ENCODE measurements at regions not wholly inside any gene's neighbourhood (a gene's known extent, or its start where the extent isn't known, plus 50 kb on each side); places are given as distances from the start of the nearest gene placed in this dataset.
A peak's percentile ranks its signal among the peaks of the same experiment; 100 is the strongest.

DNA sequence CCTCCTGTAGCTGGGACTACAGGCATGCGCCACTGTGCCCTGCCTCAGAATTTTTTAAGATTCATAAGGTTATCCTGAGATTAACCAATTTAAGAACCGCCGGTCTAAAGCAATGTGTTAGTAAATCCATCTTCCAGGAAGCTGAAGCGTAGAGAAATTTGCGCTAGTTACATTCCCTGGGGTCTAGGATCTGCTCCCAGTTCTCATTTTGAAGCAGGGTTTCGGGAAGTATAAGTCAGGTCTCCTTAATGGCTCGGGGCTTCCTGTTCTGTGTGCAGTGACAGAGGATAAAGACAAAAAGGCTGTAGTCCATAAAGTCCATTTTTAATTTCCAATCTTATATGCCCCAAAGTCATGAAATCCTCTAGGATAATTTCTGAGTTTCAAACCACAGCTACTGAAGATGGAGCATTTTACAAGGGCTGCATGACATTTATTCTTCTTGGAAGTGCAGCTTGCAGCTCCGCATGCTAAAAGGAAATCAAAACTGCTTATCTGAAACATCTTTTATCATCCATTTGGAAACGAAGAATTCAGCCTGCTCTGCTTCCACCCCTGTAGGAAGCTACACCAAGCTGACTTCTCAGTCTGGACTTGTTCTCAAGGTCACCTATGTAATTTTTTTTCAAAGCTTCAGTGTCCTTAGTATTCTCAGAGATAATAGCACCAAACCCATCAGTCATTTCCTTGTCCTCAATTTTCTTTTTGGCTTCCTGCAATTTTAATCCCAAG, 326.1 kb downstream of the PRL start:
- DNase-seq = no peak

DNA sequence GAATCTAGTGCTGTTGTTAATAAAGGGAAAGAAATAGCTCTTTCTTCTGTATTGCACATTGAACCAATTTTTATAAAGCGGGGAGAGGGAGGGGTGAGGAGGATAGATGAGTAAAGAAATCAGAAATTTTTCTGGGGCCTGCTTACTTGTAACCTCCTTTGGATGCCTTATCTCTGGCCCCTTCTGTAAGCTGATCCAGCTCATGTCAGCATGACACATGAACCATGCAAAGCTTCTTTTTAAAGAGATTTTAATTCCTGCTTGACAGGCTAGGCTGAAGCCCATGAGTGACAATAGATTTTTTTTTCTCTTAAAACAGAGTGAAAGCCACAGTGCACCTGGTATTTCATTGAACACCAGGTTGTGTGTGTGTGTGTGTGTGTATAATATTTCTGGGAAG, 325.3 kb downstream of the PRL start:
- DNase-seq = no peak

DNA sequence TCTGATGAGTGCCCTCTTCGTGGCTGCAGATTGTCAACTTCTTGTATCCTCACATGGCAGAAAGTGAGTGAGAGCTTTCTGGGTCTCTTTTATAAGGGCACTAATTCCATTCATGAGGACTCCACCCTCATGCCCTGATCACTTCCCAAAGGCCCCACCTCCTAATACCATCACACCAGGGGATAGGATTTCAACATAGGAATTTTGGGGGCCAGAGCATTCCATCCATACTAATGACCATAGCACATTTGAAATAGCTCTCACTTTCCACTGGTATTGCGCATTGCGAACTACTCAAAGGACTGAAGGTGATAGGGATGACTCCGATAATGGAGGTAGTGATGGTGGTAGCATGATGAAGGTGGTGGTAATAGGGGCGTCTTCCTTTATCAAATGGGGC, 324.3 kb downstream of the PRL start:
- no peak for DNase-seq

DNA sequence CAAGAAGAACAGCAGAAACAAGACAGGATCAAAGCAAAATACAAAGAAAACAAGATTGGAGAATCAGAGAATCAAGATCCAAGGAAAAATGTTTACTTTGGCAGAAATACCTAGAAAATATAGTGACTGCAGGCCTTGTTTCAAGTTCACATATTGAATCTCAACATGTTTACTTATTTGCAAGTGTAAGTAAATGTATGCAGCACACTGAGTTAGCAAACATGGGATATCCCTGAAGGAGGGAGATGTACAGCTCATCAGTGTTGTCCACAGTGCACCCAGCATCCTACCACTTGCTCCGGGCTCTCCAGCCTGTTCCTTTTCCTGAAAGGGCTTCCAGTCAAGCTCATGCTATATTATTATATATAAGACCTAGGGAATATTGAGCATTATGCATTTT, 319.5 kb downstream of the PRL start:
- DNase-seq = no peak

DNA sequence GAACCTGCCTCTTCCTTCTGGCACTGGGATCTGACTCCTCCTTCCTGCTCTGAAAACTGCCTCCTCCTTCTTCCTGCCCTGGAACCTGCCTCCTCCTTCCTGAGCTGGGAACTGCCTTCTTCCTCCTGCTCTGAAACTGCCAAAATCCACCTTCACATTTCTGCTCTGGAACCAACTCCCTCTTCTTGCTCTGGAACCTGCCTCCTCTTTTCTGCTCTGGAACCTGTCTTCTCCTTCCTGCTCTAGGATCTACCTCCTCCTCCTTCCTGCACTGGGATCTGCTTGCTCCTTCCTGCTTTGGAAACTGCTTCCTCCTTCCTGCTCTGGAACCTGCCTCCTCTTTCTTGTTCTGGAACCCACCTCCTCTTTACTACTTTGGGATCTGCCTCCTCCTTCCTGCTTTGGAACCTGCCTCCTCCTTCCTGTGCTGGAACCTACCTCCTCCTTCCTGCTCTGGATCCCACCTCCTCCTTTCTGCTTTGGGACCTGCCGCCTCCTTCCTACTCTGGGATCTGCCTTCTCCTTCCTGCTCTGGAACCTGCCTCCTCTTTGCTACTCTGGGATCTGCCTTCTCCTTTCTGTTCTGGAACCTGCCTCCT, 315.5 kb downstream of the PRL start:
- no peak for DNase-seq

DNA sequence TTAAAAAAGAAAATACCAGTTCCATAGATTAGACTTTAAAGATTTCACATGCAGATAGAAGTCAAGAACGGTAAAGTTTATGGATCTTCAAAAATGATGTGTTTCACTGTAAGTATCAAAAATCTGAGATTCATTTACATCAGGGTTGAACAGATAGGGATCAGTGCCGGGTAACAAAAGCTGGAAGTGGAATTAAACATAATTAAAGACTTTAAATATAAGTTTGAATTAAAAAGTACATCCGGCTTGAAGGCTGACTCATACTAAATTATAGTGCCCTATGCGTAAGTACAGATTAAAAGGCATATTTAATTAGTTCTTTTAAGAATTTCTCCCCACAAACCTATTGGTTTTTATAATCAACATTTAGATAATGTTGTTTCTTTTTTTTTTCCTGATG, 312.7 kb downstream of the PRL start:
- no peak for DNase-seq

DNA sequence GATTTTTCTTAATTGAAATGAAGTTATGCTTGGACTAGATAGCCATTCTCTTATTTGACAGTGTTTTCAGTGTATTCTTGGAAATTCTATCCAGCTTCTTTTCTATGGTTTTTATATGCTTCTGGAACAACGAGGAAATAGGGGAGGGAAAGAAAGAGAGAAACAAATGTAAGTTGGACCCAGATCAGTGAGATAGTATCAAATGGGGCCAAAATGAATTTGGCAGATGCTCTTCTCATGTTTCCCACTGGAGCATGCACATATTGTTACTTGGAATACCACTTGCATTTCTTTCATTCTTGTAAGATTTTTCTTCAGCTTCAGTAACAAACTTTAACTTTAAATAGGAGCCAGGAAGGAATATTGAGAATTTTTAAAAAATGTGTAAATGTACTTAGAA, 312.3 kb downstream of the PRL start:
- no peak for DNase-seq

DNA sequence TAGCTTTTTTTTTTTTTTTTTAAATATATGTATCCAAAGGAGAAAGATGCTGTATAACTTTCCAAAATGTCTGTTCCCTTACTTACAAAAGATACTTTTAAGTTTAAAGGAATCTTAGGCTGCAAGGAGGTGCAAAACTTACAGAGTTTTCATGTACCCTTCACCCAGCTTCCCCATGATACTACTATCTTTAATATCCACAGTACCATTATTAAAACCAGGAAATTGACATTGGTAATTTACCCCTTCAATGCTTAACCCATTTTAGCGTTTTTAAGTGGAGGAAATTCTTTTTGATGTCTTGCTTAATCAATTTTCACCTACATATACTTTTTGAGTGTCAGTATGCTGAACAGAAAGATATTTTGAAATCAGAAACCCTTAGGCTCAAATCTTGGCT, 310.9 kb downstream of the PRL start:
- no peak for DNase-seq

DNA sequence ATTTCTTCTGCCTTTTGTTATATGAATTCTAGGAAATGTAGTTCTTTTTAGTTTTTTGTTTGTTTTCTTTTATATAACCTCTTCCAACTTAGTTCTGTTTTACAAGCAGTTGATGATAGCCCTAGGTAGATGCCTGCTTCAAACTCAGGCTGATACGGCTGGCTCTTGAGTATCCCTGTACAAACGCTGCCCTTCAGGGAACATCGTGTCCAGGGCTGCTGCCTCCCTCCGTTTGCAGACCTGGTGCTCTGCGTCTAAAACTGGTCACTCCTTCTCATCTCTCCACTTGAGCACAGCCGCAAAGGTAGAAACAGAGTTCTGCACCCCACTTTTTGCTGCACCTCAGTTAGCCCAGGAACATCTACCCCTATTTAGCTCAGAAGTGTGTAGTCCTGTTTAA, 310.1 kb downstream of the PRL start:
- no peak for DNase-seq

DNA sequence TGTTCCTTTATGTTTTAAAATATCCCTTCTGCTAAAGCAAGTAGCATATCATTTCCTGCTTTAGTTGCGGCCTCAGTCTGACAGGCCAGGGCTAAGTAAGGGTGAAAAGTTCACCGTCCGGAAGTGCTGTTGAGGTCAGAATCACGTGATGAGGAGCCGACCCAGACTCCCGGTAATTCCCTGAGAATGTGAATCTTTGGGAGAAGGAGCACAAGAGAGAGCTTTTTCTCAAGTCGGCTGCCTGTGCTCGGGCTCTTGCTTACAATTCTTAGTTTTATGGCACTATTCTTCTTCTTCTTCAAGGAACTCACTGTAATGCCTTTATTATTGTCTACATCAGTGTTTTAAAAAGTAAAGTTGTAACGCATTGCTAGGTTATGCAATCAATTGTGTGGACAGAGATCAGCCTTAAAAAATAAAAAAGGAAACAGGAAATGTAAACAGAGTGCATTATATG, 309.3 kb downstream of the PRL start:
- peak; percentile 90 for DNase-seq

DNA sequence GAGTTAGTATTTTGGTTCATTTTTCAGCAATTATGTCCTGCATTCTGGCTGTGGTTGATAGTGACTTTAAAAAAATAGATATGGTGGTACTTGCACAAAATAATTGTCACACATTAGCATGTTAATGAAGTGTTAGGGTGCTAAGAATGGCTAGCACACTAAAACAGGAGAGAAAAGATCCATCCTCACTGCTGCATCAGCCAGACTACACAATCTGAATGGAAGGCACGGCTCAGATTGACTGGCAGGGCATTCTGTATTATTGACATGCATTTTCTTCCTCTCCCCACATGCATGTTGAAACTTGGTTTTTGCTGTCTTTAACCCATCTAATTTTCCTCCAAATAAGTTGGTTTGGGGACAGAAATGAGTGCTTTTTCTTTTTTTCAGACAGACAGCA, 306.3 kb downstream of the PRL start:
- DNase-seq = no peak

DNA sequence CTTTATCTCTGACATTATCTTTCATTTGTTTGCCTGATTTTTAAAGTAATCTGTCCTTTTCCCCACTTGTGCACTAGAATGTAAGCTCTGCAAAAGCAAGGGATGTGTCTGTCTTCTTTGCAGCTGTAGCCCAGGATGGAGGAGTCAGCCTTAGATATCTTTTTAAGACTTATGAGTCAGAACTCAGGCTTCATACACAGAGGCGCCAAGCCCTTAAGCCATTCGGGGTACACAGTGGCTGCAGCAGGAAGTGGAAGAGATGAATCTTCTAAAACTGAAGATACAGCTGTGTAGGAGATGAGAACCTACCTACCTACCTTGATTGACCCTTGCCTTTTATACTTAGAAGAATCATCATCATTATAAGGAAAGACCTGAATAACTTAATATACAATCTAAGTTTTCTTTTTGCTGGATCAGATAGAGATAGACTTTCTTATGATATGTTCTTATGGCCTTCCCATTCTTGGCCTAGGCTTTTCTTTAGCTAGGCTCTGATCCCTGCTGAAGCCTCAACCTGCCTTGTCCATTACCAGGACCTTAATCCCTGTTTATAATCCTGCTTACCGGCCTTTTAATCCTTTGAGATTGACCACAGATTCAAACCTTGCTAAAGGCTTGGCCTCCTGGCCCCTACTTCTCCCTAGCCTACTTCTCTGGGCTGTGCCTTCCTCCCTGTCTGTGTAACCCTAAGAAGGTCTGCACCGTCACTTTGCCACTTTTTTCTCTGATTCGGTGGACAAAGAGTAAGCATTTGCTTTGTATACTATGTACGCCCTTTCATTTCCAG, 304.5 kb downstream of the PRL start:
- DNase-seq = no peak

DNA sequence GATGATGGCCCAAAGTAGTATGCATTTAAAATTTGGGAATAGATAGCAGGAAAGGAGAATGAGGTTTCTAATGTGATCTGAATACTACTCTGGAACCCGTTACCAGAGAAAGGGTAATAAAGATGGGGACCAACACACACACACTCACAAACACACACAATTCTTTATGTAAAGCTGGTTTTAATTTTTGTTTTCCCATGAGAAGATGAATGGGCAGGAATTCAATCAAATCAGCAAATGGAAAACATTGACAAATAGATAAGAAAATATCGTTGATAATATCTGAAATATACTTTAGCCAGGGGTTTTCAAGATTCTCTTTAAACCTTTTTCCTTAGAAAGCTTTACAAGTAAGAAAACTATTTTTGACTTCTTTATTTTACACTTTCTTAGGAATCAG, 303.0 kb downstream of the PRL start:
- DNase-seq = no peak

DNA sequence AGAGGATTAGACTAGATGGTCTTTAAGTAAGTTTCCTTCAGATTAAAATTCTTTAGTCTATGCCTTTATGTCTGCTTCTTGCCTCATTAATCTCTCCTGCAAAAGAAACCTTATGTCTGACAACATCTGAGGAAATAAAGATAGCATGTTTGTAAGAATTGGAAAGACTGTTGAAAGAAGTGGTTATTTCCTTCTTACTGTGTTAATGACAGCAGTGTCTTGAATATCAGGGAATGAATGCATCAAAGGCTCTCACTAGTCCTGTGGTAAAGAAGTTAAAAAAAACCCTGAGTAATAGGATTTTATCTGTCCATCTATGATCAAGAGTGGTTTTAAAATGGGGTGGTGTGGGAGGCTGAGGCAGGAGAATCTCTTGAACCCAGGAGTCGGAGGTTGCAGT, 302.0 kb downstream of the PRL start:
- no peak for DNase-seq

DNA sequence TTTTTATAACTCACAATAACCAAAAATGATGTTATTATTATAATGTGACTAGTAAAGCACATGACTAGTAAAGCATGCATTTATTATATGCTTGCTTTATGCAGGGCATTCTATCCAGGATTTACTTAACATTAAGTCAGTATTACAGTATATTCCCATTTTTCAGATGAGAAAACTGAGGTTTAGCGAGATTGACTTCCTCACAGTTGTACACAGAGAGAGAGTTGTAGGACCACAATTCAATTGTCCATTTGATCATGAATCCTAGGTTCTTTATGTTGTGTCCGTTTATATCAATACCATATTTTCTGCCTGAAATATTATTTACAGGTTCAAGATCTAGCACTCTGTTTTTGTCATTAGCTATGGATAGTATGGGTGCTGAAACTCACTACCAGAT, 301.5 kb downstream of the PRL start:
- no peak for DNase-seq

DNA sequence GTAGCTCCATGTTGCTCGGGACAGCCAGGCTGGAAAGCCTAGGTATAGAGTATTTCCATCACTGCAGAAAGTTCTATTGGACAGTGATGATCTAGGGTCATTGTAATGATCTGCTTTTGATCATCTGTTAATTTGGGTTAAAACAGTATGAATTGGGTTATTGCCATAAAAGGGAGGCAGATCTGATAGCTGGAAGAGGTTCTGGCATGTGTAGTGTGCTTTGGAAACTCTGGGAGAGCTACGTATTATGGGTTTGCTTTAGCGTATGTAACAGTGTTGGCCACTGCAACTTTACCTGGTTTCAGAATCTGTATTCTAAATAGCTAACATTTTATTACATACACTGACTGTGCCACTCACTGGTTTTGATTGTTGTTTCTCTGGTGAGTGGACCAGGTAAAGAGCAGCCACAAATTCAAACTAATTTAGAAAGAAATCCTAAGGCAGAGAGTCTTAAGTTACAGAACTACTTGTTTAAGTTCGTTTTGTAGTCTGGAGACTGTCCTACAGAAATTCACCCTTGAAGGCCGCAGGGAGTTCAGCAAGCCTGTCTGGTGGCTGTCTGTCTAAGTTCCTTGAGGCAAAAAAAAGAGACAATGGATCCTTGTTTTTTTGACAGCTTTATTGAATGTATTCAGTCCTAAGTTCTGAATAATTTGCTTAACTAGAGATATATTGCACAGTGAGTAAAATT, 300.3 kb downstream of the PRL start:
- peak; percentile 88 for DNase-seq

DNA sequence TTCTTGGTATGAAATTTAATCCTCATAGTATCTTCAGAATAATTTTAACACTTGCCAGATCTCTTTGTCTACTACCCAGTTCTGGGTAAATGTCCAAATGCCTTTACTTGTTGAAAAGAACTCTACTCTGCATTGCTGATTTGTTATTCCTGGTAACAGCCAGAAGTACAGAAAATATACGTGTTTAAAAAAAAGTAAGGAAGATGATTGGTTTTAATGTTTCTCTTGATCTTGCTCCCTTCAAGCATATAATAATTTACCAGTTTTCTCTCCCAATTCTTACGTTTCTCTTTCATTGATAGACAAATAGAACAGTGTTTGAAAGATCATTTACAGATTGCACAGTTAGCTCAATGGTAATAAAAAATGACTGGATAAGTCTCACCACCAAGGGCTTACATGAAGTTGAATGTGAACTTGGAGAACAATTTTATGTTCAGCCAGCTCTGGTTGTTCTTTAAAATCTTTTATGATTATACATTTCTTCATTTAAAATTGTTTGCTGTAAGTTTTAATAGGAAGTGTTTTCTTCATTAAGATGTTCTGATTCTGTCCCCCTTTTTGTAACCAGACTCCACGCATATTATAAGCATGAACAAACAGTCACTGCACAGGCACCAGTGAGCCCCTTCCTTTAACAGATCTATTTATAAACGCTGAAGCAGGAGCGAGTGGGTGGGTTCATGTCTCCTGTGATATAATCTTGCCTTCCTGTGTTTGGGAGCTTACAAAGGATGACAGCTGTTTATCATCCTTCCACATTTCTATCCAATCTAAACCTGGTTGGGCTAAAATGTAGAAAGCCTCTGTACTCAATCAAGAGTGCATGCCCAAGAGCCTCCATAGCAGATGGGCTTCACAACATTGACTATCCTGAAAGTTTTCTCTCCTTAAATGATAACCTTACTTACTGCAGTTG, 299.5 kb downstream of the PRL start:
- no peak for DNase-seq

DNA sequence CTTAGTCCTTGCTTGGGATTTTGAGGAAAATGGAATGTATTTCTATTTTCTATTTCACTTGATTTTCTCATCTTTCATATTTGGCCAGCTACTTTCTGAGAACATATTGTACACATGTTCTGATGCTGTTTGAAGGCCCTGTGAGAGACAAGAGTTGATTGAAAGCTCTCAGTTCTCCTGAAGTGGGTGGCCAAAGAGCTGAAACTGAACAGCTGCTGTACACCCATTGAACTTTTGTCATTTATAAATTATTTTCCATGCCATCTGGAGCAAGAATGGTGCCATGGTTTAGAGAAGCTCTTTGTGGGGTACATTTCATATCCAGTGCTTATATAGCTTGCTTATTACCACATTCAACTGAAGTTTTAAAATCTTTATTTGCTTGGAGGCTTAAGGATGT, 298.3 kb downstream of the PRL start:
- no peak for DNase-seq

DNA sequence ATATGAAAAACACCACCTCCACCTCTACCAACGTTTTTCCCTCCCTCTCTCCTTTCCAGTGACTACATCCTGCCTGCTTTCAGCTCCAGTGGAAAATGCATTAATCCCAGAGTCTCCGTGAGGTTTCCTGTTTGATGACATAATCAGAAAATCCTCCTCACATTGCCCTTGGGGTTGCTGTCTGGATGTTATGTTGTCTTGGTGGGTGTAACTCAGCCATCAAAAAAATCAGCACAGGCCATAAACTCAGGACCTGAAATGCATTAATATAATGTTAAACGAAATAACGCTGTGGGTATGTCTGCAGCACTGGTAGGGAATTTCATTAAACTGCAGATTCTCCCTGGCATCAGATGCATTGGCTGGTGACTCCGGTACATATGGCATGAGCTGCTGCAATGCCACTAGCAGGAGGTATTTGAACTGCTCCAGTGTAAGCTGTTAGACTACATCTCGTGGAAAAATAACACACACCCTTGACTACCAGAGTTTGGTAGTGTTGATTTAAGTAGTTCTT, 297.8 kb downstream of the PRL start:
- peak; percentile 67 for DNase-seq

DNA sequence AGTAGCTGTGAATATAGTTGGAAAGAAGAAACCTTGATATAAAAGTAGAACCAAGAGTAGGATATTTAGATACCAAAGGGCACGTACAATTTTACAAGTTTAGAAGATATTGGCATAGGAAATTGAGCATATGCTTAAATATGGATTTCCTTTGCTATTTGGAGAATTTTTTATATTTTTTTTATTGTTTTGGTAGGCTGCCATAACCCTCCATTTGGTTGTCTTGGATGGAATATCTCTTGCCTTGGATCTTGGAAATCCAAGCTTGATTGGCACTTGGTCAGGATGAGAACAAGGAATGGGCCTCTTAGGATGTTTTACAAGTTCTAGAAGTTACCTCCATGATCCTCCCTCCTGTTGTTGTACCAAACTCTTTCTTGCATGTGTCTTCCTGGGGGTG, 297.1 kb downstream of the PRL start:
- no peak for DNase-seq

DNA sequence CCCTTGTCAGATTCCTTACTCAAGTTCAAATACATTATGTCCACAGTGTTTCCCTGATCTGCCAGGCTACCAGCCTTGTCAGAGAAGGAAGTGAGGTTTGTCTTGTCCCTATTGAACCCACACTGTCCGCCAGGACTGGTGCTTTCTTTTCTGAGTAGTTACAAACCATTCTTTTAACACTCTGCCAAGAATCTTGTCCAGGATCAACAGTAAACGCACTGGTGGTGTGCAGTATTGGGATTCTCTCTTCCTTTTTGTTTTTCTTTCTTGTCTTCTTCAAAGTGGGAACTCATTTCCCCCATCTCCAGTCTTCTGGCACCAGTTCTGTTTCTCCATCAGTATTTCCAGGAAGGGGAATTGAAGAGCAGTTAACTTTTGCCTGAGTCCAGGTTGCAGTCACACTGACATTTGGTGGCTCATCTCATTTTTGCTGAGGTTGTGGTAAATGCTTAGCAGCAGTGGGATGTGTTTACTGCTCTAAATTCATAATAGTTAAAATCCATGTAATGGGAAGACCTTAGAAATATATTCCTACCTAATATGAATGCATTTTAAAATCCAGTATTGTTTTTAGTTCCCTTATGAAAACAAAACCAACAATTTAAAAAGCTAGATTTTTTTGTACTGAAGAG, 295.3 kb downstream of the PRL start:
- DNase-seq = no peak

DNA sequence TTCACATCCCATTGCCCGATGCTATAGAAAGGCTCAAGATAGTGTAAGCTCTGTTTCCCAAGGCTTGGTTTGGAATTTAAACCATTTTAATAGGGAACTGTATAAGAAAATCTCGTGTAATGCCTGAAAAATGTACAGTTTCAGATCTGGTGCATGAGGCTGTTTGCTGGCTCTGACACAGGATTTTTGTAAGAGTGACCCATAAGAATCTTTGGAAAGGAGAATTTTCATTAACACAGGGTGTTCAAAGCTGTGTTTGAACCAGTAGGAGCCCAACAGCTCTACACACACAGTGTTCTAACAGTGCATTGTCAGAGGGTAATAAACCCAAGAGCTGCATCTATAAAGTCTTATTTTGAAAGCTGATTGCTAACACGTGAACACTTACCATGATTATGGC, 293.5 kb downstream of the PRL start:
- DNase-seq = no peak

All from islet precursor cell (in vitro differentiated cells).